GM19463 (cell line): ENCODE measurements at regions not wholly inside any gene's neighbourhood (a gene's known extent, or its start where the extent isn't known, plus 50 kb on each side); places are given as distances from the start of the nearest gene placed in this dataset.
"Not testable (repeated sequence)": the region's sequence is repeated elsewhere in the genome, so short reads cannot be mapped to it uniquely, and the experiment has no call there.

Experiments
- ATAC-seq: cut with Tn5 transposase; IDR thresholded peaks from one replicate; pipeline ENCODE4 v1.9.1; 2021; ENCODE audit warnings: mild to moderate bottlenecking, moderate library complexity; ENCODE audit not compliant: unreplicated experiment

DNA sequence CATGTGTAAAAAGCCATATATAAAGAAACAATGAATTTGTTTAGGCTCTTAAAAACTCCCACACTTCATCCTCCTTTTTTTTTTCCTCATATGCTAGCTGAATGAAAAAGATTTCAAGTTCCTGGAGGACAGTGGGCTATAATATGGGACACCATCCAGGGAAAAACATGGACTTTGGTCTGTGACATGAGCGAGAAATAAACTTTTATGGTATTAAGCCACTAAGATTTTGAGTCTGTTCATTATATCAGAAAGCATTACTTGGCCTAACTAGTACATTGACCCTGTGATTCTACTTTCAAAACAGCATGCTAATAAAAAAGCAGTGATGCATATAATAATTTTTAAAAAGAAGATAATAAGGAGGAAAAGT lies 392.3 kb upstream of the CAMK1G start:
- ATAC-seq: no peak

DNA sequence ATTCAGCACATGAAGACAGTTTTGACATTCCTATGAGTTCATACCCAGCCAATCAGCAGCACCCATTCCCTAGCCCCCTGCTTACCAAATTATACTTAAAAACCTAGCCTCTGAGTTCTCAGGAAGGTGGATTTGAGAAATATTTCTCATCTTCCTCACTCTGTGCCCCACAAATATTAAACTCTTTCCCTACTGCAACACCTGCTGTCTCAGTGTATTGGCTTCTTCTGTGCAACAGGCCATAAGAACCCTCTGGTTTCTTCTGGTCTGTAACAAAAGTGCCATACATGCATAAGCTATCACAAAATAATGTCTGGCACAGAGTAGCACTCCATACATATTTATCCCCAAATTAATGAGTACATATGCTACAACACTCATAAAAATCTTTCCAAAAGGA lies 387.4 kb upstream of the CAMK1G start:
- no peak for ATAC-seq

DNA sequence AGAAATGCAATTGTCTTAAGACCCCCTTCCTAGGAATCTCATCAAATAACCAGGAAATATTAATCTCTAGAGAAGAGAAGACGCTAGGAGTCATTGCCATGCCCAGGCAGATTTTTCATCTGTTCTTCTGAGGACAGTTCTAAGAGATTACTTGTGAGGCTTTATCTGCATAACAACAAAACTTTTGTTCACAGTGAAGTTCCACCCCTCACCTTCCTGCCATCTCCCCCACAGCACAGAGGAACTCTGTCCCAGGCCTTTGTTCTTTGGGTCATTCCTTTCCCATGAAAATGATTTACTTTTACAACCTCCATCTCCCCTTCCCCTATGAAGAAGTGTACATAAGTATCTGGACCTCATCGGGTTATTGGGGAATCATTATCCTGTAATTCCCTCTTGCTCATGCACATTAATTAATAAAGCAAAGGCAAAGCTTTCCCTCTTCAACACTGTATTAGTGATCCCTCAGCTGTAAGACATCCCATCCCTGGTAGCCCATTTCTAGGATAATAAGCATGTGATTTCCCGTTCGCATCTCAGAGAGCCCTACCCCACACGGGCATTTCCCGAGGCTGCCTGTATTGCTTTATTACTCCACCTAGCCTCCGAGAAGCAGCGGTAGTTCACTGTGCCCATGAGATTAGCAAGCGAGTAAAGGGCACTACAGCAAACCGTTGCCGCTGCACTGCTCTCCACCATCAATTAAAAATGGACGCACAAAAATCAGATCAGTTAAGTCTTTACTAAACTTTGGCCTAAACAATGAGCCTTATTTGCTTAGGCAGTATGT lies 384.4 kb upstream of the CAMK1G start:
- ATAC-seq: no peak

GRCh38 chr1:209199822-209200221 lies 383.7 kb upstream of the CAMK1G start:
- ATAC-seq: no peak

GRCh38 chr1:209202321-209202720 lies 381.2 kb upstream of the CAMK1G start:
- not testable (repeated sequence) for ATAC-seq

DNA sequence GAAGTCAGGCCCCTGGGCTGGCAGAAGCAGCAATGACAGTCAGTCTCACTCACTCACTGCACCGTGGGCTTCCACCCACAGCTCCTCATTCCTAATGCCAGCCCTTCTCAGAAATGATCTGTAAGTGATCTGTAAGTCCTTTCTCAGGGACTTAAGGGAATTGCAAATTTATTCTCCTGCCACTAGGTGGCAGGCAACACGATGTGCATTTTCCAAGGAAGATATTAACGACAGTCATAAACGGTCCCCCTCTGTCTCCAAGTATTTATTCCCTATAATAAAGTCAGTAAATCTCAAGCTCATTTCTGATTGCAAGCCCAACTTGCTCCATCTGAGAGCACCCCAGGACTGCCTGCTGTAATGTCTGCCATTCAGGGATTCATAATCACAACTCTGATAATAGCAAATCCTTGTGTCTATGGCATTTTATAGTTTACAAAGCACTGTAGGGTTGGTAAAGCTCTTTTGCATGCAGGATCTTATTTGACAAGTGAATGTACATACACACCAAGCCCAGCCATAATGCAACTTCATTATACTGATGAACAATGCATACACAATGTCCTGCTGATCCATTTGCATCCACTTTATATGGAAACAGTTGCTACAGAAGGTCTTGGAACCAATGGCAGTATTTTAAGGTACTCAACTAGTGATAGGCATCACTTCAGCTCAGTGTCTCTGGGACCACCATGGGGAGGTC lies 380.5 kb upstream of the CAMK1G start:
- no peak for ATAC-seq

DNA sequence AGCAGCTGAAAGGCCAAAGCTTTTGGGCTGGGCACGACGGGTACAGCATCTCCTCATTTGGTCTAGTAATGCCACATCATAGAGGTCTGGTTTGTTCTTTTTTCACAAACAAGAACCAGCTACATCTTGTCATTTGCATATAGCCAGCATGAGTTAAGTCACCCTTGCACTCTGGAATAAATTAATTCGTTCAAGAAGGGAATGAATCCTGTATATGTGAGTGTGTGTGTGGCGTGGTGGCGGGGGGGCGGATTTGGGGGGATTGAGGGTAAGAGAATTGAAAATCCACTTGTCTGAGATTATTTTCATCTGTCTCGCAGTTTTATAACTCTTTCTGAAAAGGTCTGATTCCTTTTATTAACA lies 380.0 kb upstream of the CAMK1G start:
- no peak for ATAC-seq

GRCh38 chr1:209205039-209205438 lies 378.5 kb upstream of the CAMK1G start:
- no peak for ATAC-seq

- ATAC-seq: peak; percentile 14
These were observed 376.3 kb upstream of the CAMK1G start for GRCh38 chr1:209207126-209207700.

DNA sequence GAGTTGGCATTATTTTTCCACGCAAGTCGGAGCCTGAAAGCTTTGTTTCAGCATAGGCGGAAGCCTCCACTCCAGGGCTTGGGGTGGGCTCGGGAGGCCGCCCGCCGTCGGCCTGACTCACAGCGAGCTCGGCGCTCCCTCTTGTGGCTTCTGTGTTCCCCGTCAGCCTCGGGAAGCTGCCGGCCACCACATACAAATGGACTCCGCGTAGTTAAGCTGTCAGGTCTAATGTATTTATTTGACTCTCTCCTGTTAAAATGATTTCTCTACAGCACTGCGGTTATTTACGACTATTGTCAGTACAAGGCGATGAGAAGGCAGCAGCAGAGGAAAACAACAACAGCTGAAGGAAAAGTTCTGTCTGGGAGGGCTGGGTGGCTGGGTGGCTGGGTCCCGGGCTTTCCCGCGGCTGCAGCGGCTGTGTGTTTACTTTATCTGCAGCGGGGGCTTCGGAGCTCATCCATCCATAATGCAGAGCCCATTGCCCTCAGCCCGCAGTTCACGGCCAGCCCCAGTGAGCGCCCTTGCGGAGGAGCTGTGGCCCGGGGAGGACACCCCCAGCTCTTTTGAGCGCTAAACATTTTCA lies 375.7 kb upstream of the CAMK1G start:
- ATAC-seq: peak; percentile 83

DNA sequence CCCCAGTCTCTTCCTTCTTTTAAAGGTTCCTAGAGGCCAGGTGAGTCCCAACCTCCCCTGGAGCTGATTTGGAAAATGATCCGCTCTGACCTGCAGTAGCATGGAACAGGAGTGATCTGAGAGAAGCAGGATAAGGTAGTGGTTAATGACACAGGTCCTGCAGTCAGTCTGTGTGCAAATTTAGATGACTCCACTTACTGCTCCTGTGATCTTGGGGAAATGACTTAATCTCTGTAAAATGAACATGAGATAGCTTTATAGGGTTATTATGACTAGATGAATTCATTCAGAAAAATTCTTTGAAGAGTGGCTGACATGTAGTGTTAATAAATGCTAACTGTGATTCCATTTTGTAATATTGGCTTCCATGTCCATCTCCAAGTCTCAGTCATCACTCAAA lies 374.9 kb upstream of the CAMK1G start:
- ATAC-seq: no peak

- no peak for ATAC-seq
These were observed 369.5 kb upstream of the CAMK1G start for GRCh38 chr1:209213989-209214388.

- no peak for ATAC-seq
These were observed 367.7 kb upstream of the CAMK1G start for GRCh38 chr1:209215826-209216225.

DNA sequence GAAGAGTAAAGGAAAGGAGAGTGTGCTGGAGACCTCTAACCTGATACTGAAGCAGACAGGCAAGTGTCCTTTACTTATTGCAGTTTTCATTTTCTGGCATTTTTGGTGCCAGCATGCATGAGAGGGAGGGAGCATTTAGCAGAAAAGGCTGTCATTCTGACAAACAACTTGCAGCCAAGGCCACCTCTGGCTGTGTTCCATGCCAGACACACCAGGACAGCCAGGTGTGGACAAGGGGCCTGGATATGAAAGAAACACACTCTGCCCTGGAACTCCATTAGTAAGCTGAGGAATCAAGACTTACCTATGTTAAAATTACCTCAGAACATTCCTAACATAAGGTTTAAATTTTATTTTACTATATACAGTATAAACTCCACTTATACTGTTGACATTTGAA lies 365.4 kb upstream of the CAMK1G start:
- ATAC-seq: no peak

DNA sequence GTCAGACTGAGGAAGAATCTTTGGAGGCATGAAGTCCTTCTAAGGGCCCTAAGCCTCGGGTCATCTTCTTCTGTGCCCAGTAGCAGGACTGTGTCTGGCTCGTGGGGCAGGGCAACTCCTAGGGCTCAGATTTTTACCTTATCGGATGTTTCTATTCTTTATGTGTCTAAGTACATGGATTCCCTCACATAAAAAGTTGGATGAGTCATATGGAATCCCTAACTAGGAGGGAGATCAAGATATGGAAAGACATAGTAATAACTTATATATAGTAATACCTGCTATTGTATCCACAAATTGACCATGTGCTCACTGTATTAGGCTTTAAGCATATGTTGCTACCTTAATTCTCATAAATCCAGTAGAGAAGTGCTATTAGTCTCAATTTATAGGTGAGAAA lies 364.5 kb upstream of the CAMK1G start:
- ATAC-seq: no peak

DNA sequence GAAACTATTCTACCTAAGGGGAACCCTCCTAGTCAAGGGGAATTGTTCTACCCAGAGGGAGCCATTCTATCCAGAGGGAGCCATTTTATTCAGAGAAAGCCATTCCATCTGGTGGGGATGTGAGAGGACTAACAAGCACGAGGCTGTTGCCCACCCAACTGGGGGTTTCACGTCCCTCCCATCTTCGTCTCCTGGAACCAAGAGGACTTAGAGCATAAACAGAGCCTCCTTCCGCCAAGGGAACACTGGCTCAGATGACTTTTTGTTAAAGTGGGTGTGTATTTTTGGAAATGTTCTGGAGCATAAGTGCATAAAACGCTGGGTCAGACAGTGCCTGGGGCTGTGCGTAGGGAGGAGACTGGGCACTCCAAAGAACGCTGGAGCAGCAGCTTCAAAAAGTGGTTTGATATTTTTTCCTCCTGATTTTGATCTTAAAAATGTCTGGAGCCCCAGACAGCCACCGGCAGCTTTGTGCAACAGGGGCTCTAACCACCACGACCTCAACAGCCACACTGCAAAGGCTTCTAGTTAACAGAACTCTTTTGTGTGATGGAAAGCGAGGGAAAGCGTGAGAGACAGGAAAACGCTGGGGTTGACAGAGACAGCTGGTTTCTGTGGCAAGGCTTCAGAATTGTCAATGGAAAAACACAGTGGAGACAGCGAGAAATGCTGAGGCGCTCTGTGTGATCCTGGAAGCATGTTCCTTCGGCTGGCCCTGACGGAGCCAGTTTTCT lies 363.6 kb upstream of the CAMK1G start:
- ATAC-seq: no peak

DNA sequence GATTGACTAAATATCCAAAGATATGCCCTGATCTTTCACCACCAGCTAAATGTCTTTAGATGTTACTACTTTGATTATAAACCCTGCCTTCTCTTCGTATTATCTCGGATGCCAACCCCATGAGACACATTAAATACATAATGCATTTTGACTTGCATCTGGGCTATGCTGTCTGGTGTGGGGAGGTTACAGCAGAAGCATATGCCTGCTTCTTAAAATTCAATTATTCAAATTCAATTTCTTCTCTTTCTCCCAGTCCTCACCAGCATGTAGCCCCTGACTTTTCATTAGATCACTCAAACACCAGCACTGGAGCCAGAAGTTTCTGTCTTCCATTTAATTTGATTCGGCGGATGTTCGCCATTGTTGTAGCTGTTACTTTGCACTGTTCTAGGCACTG lies 360.7 kb upstream of the CAMK1G start:
- no peak for ATAC-seq

- ATAC-seq: no peak
These were observed 359.7 kb upstream of the CAMK1G start for GRCh38 chr1:209223791-209224190.

DNA sequence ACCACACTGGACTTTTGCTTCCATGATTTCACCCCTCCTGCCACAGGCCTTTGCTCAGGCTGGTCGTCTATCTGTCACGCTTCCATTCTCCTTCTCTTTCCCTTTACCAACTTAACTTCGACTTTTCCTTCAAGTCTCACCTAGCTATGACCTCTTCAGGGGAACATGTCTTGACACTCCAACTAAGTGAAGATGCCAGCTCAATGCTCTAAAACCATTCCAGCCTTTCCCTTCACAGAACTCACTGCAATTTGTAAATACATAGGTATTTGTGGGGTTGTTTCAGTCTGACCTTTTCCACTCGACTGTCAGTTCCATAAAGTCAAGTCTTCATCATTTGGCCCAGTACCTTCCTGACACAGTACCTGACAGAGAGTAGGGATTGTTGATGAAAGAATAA lies 358.6 kb upstream of the CAMK1G start:
- no peak for ATAC-seq

DNA sequence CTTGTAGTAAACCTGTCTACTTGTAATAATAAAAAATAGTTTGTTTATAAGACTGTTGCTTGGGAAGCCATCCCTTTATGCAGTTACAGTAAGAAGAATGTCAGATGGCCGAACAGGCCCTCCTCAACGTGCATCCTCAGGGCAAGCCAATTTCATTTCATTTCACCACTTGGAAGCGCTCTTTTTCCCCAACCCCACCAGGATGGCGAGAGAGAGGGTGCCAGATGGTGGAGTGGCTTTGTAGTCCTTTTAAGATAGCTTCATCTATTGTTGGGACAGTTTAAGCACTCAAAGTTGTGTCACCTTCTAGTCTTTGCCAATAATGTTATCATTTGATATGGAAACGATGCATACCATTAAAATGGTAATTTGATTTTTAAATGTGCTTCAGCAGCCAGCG lies 356.3 kb upstream of the CAMK1G start:
- ATAC-seq: no peak

DNA sequence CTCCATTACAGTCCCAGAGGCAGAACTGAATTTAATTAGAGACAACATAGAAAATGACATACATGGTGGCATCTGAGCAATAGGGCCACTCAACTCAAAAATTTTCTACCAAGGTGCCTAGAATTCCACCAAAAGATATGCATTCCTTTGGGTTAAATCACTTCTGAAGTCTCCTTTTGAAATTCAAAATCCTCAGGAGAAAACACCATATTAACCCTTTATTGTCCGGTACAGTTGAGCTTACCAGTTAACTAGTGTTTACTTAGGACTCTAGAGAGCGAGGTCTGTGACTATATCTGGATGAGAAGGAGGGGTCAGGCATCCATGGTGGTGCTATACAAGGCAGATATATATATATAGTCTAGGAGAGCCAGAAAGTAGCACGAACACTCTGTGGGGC lies 355.6 kb upstream of the CAMK1G start:
- no peak for ATAC-seq
